Heart right ventricle (tissue), 16 donors: ENCODE measurements at regions not wholly inside any gene's neighbourhood (a gene's known extent, or its start where the extent isn't known, plus 50 kb on each side); places are given as distances from the start of the nearest gene placed in this dataset.
"Not testable (repeated sequence)": the region's sequence is repeated elsewhere in the genome, so short reads cannot be mapped to it uniquely, and the experiment has no call there.

Experiments
- ATAC-seq, 8 donors: fragments of 200-7000 bp; cut with Tn5 transposase; one replicate each; pipeline ENCODE4 v1.9.1; 2020; ENCODE audit warnings: mild to moderate bottlenecking in 8 of 8, moderate library complexity in 8 of 8, moderate number of reproducible peaks in 1 of 8
- DNase-seq, 2 donors: peaks; one replicate each; pipeline ENCODE4 v3.0.0-alpha.2; 2020
- H3K27ac ChIP-seq, 10 donors: fragments of 200-600 bp; sonication (generic) in 2 of 10; one replicate each; pipeline versions ENCODE4 v1.5.0 to v1.8.0; 2020 to 2022; ENCODE audit warnings: mild to moderate bottlenecking in 3 of 10
- H3K27me3 ChIP-seq, 7 donors: fragments of 200-600 bp; one replicate each; pipeline ENCODE4 v1.8.0; 2021 to 2022; ENCODE audit warnings: mild to moderate bottlenecking in 2 of 7
- H3K36me3 ChIP-seq, 9 donors: fragments of 200-600 bp; sonication (generic) in 1 of 9; one replicate each; pipeline versions ENCODE4 v1.5.0 to v1.8.0; 2020 to 2022; ENCODE audit warnings: mild to moderate bottlenecking in 2 of 9
- H3K4me1 ChIP-seq, 9 donors: fragments of 200-600 bp; sonication (generic) in 1 of 9; one replicate each; pipeline versions ENCODE4 v1.5.0 to v1.8.0; 2020 to 2022; ENCODE audit warnings: mild to moderate bottlenecking in 4 of 9
- H3K4me3 ChIP-seq, 10 donors: fragments of 200-600 bp; sonication (generic) in 2 of 10; one replicate each; pipeline versions ENCODE4 v1.5.0 to v1.8.0; 2020 to 2022; ENCODE audit warnings: mild to moderate bottlenecking in 7 of 10, moderate library complexity in 2 of 10
- H3K9me3 ChIP-seq, 11 donors: fragments of 200-600 bp in 10 of 11; sonication (generic) in 2 of 11; one replicate each; pipeline versions ENCODE4 v1.5.0 to v1.8.0; 2013 to 2022; ENCODE audit warnings: mild to moderate bottlenecking in 2 of 11, control low read depth in 1 of 11, moderate library complexity in 1 of 11
- CTCF ChIP-seq, 9 donors: fragments of 200-600 bp; sonication (generic) in 2 of 9; IDR thresholded peaks; one replicate each; pipeline versions ENCODE4 v1.5.0 to v1.8.0; 2021 to 2022; ENCODE audit warnings: antibody characterized with exemption in 9 of 9, mild to moderate bottlenecking in 5 of 9, moderate library complexity in 1 of 9
- WGBS, 2 donors: extraction: QIAGEN DNeasy Blood & Tissue Kit; methylation state at CpG; one replicate each; pipeline ENCODE4 v1.1.7; 2013; ENCODE audit warnings: inconsistent platforms in 1 of 2; 5-methylcytosine and 5-hydroxymethylcytosine counted together
- intact Hi-C, 10 donors: fragments of 100-400 bp; cut with DNase I; formaldehyde crosslinking; loops; one replicate each; pipeline versions ENCODE4 v1.11.1 to v1.14.2; 2022
- donor health status: Arrhythmogenic right ventricular cardiomyopathy.
- donor health status: ischemic (EF 13 %, LVEDD 7.1; RV severe dilation, severe dysfunction).
- donor health status: healthy with polysubstance abuse.
- donor health status: DM: no; HTN: yes; CAD: no.
- donor health status: DM: no; HTN: no; CAD: no.
- donor health status: ischemic (EF 25% LVEDD 6.9; RV normal size, moderate dysfunction).
- donor health status: ischemic (EF 25% LVEDD 5.7; RV mildly dilated, moderate dysfunction).
- donor health status: healthy.
- donor health status: DM: yes; HTN: yes; CAD: no.
- donor health status: Ischemic cardiomyopathy.
- donor health status: ischemic (EF 35%, LVEDD 5.7; RV mildly dilated, moderate dysfunction).
- donor health status: nonischemic (EF 11% LVEDD 7.7; RV severe dilation, severe dysfunction).
- donor health status: DM: yes; HTN: yes; CAD: no.
- donor health status: PGD.
- donor health status: ischemic (EF 29% LVEDD 5.4; RV normal size, mild dysfunction).
- donor health status: nonischemic (EF 23%, LVEDD 6.1; RV moderate dilation, normal function).

DNA sequence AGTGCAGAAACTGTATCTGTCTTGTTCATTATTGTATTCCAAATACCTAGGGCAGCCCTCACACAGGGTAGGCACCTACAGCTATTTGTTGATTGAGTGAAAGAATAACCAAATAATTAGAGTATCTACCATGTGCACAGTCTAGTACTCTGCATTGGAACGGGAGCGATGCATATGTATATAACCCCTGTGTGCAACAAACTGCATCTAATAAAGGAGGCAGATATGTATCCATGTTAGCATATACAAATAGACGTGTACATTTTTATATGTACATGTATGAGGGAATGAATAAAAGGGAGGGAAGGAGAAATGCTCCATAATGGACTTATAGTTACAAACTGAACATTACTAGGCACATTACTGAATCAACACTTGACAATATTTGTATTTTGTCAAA is 191.3 kb upstream of the PTPRZ1 start:
- DNase-seq (no peak), ATAC-seq (no peak)
- Histone ChIP-seq H3K9me3 (peaks cover 0 to 3% (median 0%) of the 10 kb centered on the region in 11 donors), H3K4me1 (no peaks in the 10 kb centered on the region), H3K36me3 (no peaks in the 10 kb centered on the region), H3K27me3 (peaks cover 0 to 4% (median 0%) of the 10 kb centered on the region in 7 donors), H3K4me3 (no peak overlapping the region), H3K27ac (no peak overlapping the region)
- 91 to 92% methylated on average over 3 of the region's 3 CpGs for WGBS, 2 donors
- no peak for TF ChIP-seq CTCF (IDR thresholded peaks at IDR 0.05)
- intact Hi-C loops = no loop called here

DNA sequence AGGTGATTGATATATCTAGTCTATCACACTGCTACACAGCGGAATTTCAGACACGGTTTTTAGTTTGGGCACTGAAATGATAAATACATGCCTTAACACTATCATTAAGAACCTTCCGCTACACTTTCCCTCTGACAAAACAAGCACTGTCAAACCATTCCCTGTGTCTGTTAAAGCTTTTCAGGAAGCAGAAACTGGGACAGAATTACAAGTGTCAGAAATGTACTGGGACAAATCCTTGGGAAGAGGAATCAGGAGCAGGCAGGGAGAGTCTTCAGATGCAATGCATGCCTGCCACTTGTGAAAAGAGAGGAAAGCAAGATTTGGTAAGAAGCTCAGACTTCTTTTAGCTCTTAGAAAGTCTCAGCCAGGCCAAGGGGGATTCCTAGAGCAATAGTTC is 196.8 kb upstream of the PTPRZ1 start:
- Histone ChIP-seq H3K36me3 (no peaks in the 10 kb centered on the region), H3K27ac (no peak overlapping the region), H3K4me1 (no peaks in the 10 kb centered on the region), H3K27me3 (peaks cover 0 to 4% (median 0%) of the 10 kb centered on the region in 7 donors), H3K4me3 (no peak overlapping the region), H3K9me3 (peaks cover 0 to 3% (median 0%) of the 10 kb centered on the region in 11 donors)
- TF ChIP-seq CTCF (IDR thresholded peaks at IDR 0.05) = no peak
- DNase-seq = no peak
- WGBS, 2 donors = 71 to 75% methylated on average over 3 of the region's 3 CpGs
- no peak for ATAC-seq
- intact Hi-C loops = loop anchor here in 1 of 10 donors (10.0 kb wide), 1 partner anchor 191 kb away; no protein-coding TSS in a partner anchor

DNA sequence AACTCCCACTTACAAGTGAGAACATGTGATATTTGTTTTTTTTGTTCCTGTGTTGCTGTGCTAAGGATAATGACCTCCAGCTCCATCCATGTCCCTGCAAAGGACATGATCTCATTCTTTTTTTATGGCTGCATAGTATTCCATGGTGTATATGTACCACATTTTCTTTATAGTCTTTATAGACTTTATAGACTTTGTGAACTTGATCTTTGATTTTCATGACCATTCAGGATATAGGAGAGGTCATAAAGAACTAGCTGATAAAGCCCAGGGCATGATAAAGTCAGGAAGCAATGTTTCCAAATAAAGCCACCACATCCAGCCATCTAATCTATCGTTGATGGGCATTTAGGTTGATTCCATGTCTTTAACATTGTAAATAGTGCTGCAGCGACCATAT is 198.5 kb upstream of the PTPRZ1 start:
- not testable (repeated sequence) for H3K27me3 ChIP-seq, H3K27ac ChIP-seq, H3K4me1 ChIP-seq, ATAC-seq, H3K4me3 ChIP-seq, DNase-seq, H3K36me3 ChIP-seq
- WGBS, 2 donors = 68 to 75% methylated on average over 2 of the region's 2 CpGs
- peaks cover 0 to 10% (median under 1%) of the 10 kb centered on the region in 11 donors for H3K9me3 ChIP-seq
- intact Hi-C loops = loop anchor here in 1 of 10 donors (10.0 kb wide), 1 partner anchor 190 kb away; no protein-coding TSS in a partner anchor

DNA sequence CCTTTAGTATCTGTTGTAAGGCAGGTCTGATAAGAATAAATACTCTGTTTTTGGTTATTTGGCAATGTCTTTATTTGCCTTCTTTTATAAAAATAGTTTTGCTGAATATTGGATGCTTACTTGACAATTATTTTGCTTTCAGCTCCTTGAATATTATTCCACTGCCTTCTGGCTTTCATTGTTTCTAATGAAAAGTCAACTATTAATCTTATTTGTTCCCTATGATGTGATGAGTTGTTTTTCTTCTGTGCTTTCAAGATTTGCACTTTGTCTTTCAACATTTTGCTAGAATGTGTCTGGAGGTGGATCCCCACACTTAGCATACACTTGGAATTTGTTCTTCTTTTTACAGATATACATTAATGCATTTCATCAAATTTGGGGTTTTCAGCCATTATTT is 203.8 kb upstream of the PTPRZ1 start:
- Histone ChIP-seq H3K4me3 (no peak overlapping the region), H3K4me1 (no peaks in the 10 kb centered on the region), H3K36me3 (no peaks in the 10 kb centered on the region), H3K27ac (no peak overlapping the region), H3K9me3 (peaks cover 0 to 22% (median 7%) of the 10 kb centered on the region in 11 donors), H3K27me3 (no peaks in the 10 kb centered on the region)
- intact Hi-C loops = no loop called here
- TF ChIP-seq CTCF (IDR thresholded peaks at IDR 0.05) = no peak
- no peak for ATAC-seq
- DNase-seq = no peak

DNA sequence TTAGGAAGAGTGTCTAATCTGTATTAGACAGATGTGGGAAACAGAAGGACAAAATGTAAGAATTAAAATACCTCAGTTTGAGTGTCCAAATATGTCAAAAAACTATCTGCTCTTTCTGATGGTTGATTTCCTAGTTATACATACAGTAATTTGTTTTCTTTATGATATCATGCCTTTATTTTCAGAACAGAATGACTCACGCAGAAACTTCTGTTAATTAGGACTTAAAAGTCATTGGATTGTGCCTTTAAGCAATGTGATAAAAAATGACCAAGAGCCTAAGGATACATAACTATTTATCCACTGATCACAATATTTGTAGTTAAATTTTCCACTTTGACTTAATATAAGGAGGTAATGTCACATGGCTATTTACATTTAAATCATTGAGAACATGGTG is 206.7 kb upstream of the PTPRZ1 start:
- ATAC-seq (no peak), DNase-seq (no peak)
- Histone ChIP-seq H3K4me1 (no peaks in the 10 kb centered on the region), H3K27ac (no peak overlapping the region), H3K4me3 (no peak overlapping the region), H3K9me3 (peaks cover 0 to 22% (median 7%) of the 10 kb centered on the region in 11 donors), H3K27me3 (no peaks in the 10 kb centered on the region), H3K36me3 (no peaks in the 10 kb centered on the region)
- WGBS, 2 donors = 49 to 59% methylated on average over 1 of the region's 1 CpG
- intact Hi-C loops = no loop called here
- TF ChIP-seq CTCF (IDR thresholded peaks at IDR 0.05) = no peak
